ENCODE measurements at regions not wholly inside any gene's neighbourhood (a gene's known extent, or its start where the extent isn't known, plus 50 kb on each side); places are given as distances from the start of the nearest gene placed in this dataset.

DNA sequence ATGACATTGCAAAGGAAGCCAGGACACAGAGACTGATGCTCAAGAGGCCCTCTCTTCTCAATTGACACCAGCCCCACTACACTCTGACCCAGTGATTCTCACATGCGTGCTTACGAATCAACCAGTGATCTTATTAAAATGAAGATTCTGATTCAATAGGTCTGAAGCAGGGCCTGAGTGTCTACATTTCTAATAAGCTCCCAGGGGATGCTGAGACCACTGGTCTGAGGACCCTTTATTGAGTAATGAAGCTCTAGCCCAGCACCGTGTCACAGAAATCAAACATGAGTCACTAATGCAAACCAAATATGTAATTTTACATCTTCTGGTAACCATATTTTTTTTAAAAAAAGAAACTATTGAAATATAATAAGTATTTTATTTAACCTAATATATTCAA, 689.1 kb upstream of the LMCD1 start:
- TF ChIP-seq, protein P1, sequence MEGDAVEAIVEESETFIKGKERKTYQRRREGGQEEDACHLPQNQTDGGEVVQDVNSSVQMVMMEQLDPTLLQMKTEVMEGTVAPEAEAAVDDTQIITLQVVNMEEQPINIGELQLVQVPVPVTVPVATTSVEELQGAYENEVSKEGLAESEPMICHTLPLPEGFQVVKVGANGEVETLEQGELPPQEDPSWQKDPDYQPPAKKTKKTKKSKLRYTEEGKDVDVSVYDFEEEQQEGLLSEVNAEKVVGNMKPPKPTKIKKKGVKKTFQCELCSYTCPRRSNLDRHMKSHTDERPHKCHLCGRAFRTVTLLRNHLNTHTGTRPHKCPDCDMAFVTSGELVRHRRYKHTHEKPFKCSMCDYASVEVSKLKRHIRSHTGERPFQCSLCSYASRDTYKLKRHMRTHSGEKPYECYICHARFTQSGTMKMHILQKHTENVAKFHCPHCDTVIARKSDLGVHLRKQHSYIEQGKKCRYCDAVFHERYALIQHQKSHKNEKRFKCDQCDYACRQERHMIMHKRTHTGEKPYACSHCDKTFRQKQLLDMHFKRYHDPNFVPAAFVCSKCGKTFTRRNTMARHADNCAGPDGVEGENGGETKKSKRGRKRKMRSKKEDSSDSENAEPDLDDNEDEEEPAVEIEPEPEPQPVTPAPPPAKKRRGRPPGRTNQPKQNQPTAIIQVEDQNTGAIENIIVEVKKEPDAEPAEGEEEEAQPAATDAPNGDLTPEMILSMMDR (IDR thresholded peaks at IDR 0.05; ENCODE audit: low read depth, low read length, missing input control), result no peak
- TF ChIP-seq, protein P2, sequence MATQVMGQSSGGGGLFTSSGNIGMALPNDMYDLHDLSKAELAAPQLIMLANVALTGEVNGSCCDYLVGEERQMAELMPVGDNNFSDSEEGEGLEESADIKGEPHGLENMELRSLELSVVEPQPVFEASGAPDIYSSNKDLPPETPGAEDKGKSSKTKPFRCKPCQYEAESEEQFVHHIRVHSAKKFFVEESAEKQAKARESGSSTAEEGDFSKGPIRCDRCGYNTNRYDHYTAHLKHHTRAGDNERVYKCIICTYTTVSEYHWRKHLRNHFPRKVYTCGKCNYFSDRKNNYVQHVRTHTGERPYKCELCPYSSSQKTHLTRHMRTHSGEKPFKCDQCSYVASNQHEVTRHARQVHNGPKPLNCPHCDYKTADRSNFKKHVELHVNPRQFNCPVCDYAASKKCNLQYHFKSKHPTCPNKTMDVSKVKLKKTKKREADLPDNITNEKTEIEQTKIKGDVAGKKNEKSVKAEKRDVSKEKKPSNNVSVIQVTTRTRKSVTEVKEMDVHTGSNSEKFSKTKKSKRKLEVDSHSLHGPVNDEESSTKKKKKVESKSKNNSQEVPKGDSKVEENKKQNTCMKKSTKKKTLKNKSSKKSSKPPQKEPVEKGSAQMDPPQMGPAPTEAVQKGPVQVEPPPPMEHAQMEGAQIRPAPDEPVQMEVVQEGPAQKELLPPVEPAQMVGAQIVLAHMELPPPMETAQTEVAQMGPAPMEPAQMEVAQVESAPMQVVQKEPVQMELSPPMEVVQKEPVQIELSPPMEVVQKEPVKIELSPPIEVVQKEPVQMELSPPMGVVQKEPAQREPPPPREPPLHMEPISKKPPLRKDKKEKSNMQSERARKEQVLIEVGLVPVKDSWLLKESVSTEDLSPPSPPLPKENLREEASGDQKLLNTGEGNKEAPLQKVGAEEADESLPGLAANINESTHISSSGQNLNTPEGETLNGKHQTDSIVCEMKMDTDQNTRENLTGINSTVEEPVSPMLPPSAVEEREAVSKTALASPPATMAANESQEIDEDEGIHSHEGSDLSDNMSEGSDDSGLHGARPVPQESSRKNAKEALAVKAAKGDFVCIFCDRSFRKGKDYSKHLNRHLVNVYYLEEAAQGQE (IDR thresholded peaks at IDR 0.05), result no peak
- no peak for TF ChIP-seq RXRA (IDR thresholded peaks at IDR 0.05)
- no peak for TF ChIP-seq RAD21 (IDR thresholded peaks at IDR 0.05)
- TF ChIP-seq, protein P3, sequence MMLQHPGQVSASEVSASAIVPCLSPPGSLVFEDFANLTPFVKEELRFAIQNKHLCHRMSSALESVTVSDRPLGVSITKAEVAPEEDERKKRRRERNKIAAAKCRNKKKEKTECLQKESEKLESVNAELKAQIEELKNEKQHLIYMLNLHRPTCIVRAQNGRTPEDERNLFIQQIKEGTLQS (IDR thresholded peaks at IDR 0.05), result no peak
